ENCODE measurements at regions not wholly inside any gene's neighbourhood (a gene's known extent, or its start where the extent isn't known, plus 50 kb on each side); places are given as distances from the start of the nearest gene placed in this dataset.
"Not testable (repeated sequence)": the region's sequence is repeated elsewhere in the genome, so short reads cannot be mapped to it uniquely, and the experiment has no call there.

GRCh38 chr11:95610185-95610584, 179.4 kb downstream of the FAM76B start:
- TF ChIP-seq POLR2AphosphoS5, POLR2A, CTCF (IDR thresholded peaks at IDR 0.05): not testable (repeated sequence)
